IPS-NIHi11 (cell line): ENCODE measurements at regions not wholly inside any gene's neighbourhood (a gene's known extent, or its start where the extent isn't known, plus 50 kb on each side); places are given as distances from the start of the nearest gene placed in this dataset.
A peak's percentile ranks its signal among the peaks of the same experiment; 100 is the strongest.

Source experiments
- DNase-seq: peaks from one replicate; pipeline ENCODE4 v3.0.0; 2012; ENCODE audit warnings: mixed read lengths, low spot score

DNA sequence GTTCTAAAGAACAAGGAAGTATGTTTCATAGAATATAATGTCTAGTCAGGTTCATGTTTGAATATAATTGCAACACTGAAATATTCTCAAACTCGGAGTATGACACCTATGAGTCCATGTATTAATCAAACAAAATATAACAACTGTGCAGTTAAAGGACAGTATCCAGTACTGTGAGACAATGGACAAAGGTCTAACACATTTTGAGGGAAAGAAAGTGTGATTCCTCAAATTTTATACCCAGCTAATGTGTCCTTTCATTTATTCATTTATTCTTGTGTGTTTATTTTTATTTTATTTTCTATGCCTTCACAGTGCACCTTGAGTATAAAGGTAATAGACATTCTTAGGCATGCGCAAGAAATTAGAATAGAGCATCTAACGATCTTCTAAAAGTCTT, 401.0 kb upstream of the ZFHX3 start:
- no peak for DNase-seq

DNA sequence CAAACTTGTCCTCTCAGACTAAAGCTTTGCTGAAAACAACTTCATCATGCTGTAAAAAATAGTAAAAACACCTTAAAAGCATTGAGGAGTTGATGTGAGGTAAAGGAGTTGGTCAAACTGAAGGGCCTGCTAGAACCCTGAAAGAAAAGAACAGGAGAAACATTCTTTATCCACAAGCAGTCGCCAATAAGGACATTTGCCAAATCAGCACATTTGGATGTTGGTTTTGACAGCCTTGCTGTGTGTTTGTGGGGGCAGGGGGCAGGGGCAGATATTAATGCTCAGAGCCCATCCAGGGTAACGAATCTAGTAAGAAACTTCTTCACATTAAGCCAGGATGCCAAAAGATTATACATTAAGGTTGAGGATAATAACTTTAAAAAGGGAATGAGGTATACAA, 399.9 kb upstream of the ZFHX3 start:
- no peak for DNase-seq

DNA sequence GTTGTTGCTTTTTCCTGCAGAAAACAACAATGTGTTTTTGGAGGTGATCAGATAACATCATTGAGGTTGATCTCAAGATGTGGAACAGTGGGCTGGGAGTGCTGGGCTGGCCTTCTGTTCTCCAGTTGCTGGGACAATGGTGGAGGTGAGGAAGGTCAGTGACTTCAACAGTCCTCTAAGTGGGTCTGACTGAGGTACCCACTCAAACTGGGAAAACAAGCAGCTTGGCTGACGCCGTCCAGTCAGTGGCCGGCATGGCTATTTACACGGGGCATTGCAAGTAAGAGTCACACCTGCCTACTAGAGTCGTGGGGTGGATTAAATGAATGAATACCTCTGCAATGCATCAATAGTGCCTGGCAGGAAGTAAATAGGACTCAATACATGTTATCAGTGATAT, 386.7 kb upstream of the ZFHX3 start:
- DNase-seq, result no peak

DNA sequence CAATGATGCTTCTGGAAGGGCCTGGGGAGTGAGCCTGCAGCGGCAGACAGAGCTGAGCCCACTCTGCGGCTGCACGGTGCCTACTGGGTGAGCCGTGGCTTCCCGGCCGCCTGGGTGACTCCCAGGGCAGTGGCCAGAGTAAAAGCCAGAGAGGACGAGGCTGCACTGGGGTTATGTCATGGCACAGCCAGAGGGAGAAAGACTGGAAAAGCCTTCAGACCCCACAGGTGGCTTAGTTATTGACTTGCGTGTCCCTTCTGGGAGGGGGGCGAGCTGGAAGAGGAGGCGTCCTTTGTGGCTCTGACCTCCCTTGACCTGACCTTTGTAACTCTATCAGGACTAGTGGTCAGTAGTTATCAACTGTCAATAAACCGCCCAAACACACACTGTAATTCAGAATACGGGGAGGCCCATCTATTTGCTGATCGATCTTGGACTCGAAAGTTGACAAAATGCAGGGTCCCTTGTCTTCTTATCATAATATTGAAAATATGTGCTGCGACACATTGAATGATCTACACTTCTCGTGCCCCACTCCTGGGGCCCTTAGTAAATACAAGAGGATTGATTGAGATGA, 385.9 kb upstream of the ZFHX3 start:
- no peak for DNase-seq

DNA sequence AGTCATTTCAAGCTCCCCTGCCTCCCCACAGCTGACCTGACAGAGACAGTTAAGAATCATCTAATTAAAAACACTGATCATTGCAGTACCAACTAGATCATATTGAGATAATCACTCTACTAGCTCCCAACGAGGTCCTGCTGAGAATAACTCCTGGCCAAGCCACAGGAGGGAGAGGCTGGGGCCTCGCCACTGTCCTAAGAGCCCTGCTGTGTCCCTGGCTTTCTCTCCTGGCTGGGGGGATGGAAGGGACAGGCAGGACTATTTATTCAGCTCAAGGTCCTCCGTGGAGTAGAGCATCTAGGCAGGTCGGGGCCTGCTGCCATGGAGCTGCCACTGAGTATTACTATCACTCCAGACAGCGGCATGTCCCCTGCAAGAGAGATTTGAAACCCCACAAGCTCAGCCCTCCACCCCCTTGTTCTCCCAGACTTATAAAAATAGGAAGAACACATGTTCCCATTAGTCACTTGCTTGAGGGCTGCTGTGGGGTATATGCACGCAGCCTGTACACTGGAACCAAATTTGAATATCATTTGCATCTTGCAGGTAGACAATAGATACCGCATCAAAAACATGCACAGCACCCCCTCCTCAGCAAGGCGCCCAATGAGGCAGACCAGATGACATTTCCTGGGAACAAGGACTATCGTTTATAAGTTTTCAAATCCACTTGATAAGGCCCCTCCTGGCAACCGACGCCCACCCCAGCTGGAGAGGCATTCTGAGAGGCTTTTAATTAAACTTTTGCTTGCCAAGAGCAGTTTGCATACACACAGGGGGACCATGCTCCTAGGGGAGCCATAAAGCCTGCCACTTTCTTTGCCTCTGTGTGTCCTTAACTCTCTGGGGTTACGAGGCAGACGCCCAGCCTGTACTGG, 385.2 kb upstream of the ZFHX3 start:
- no peak for DNase-seq

DNA sequence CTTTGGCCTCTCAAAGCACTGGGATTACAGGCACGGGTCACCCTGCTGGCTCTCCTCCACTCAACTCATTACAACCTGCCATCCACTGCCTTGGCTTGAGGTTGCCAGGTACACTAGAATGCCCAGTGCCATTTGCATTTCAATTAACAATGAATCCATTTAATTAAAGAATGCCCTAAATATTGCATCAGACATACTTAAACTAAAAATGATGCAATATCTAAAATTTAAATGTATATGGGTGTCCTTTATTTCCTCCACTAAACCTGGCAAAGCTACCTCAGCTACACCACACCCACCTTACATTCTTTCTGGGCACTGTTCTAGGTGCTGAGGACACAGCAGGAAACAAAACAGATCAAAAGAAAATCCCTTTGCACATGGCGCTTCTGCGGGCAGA, 382.2 kb upstream of the ZFHX3 start:
- DNase-seq, result no peak

DNA sequence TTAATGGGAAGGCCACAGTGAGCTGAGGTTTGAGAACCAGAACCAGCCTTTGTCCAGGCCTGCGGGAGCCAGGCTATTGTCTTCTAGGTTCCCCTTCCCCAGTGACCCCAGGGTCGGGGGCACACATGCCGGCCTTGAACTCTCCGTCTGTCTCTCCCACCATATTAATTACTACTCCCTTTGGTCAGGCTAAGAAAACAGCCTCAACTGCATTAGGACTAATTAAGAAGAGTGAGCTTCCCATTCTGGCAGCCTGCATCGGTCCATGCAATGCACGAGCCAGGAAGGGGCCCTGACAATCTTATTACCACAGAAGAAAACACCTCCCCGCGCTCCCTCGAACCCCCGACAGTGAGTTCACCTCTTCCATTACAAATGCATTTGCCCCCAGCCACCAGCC, 380.2 kb upstream of the ZFHX3 start:
- DNase-seq, result no peak

DNA sequence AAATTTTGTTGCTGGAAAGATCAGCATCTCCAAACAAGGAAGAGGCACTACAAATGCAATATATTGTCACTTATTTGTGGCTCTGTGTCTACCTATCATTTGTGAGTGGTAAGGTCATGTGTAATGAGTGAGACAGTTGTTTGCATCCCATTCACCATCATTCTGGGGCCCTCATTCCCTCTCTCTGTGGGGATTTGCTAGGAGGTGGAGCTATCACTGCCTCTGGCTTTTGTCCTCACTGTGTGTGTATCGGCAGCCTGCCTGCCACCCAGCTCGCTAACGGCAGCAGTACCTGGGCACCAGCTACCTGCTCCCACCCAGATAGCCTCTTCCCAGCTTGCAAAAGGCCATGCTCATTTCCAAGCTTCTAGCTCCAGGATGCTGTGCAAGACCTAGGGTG, 379.2 kb upstream of the ZFHX3 start:
- peak; percentile 23 for DNase-seq

DNA sequence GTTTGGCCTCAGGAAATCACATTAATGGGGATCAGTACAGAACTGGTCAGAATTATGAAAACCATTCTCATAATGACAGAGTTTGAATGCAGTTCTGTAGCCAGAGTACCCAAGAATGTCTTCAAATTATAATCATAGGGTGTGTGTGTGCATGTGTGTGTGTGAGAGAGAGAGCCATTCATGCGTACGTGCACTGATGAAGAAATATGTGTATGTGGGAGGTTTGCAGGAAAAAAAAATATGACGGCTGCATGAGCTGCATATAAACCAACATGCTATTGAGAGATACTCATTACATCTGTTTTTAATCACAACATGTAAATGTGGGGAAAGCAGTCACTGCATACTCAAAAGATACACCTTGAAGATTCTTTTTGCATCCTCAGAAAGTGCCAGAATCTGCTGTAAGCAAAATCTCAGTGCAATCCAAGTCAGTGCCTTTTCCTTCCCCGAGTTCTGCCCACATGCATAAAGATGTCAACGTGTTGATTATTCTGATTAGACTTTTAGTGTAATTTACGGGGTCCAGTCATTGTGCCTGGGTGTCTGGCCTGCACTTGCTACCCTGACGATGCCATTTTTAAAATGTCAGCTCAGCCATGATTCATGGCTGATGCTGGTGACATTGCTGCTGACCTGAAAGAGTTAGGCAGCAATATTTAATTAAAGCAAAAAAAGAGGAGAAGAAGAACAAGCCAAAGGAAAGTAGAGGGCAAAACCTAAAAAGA, 378.7 kb upstream of the ZFHX3 start:
- no peak for DNase-seq

DNA sequence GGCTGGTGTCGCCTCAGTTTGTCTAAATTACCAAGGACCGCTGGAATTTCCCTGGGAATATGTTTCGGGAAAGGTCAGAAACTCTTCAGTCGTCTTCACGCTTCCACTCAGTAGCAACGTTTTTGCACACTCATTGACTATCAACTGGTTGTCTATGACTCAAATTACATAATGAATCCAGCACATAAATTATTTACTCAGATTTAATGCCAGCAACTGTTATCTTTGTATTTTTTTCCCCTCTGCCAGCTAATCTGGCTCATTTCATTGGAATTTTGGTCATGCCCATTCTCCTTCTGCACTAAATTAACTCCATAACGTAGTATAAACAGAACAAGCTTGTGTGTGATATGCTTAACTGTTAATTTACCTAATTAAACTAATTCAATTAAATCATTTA, 372.7 kb upstream of the ZFHX3 start:
- no peak for DNase-seq

DNA sequence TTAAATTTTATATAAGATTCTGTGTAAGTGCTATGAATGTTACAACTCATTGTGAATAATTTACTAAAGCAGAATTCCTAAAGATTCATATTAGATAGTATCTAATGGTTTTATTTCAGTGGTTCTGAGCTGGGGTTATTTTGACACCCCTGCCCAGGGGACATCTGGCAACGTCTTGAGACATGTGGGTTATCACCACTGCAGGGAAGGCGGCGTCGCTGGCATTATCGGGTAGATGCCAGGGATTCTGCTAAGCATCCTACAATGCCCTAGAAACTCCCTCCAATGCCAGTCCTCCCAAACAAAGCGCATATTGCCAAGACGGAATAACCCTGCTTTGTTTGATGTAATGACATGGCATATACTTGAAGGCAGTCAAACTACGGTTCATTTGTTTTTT, 372.3 kb upstream of the ZFHX3 start:
- DNase-seq, result no peak

DNA sequence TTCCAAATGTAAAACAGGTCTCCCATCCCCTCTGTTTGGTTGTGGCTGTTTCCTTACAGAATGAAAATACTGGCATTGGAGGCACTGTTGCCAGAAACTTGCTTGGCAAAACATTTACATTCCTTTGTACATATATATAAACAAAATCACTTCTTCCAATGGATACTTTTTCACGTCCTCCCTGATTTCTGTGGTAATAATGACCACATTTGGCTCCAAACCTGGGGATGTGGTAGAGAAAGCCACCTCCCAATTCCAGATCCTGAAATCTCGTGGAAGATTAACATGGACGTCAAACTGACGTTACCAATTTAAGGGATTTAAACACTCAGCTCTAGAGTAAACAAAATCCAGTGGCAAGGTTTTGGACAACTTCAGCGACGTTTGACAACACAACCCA, 370.8 kb upstream of the ZFHX3 start:
- DNase-seq, result no peak

DNA sequence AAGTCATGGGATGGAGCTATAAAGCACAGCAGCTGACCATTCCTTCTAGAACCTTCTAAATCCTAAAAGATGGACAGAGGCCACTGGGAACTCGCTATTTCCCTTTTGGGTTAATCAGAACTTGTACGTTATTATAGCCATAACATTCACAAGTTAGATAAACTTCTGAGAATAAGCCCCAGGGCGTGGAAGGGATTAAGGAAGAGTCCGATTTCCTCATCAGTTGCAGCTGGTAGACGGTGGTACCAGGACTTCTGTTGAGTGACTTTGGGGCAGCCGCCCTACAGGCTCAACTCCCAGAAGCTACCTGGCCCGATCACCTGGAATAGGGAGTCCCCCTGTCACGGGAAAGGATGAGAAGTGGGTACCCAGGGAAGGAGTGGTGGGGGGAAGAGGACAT, 370.1 kb upstream of the ZFHX3 start:
- DNase-seq, result no peak

DNA sequence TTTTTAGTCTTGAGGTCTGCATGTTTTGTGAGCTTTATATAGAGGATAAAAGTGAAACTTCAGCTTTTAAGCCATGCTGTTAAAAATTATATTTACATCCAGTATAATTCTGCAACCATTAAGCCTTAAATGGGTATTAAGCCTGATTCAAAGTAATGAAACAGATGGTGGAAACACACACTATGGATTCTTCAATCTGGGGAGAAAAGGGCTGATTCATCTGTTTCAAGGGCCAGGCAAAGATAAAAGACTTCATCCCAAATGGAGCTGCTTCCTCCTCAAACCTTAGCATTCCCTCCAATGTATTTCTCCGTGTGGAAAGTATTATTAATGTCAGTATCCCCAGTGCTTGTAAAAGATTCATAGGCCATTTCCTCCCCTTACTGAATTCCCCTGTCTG, 367.4 kb upstream of the ZFHX3 start:
- no peak for DNase-seq

DNA sequence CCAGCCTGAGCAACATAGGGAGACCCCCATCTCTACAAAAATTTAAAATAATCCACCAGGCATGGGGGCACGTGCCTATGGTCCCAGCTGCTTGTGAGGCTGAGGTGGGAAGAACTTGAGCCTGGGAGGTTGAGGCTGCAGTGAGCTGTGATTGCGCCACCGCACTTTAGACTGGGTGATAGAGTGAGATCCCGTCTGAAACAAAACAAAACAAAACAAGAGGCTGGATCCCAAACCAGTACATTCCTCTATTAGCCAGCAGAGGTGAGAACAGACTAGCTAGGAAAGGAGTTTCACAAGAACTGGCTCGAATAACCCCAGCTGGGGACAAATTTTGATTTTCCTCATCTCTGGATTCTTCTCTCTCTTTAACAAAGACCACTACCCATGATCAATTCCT, 366.7 kb upstream of the ZFHX3 start:
- DNase-seq, result no peak

DNA sequence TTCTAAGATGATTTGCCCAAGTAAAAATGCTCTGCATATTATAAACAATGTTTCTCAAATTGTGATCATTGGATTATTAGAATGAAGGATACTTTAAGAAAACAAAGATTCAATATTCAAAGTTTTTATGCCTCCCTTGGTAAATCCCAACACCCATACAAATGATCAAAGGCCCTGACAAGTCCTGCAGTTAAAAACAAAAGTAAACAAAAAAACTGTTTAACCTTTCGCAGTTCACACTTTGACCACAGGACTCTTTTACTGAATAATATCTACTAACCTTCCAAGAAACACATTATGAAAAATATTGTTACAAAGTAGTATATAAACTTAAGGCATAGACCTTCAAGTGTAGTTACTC, 365.9 kb upstream of the ZFHX3 start:
- DNase-seq, result no peak

DNA sequence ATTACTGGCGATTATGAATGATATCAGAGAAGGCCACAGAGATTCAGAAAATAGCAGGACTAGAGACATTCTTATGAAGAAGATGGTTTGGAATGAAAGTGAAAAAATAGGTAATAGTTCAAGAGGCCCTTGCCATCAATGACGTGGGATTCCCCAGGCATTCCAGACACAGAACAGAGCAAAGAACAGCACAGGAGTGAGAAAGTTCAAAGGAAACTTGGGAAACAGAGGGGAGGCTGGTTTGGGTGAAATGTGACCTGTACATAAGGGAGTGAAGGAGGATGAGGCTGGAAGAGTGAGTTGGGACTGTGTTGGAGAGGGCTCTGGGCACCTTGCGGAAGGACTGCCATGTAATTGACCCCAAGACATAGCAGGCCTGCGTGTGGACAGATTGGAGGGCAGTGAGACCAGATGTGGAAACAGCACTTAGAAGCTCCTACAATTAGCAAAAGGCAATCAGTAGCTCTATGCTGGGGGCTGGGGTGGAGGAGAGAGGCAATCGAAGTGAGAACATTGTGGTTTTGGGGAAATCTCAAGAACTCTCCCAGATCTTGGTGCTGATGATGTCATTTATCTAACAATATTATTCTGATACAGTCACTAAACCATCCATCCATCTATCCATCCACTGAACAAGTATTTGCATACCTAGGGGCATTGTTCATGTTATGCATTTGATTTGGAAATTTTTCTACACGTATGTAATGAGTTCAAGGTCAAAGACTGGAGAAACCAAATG, 365.3 kb upstream of the ZFHX3 start:
- no peak for DNase-seq

DNA sequence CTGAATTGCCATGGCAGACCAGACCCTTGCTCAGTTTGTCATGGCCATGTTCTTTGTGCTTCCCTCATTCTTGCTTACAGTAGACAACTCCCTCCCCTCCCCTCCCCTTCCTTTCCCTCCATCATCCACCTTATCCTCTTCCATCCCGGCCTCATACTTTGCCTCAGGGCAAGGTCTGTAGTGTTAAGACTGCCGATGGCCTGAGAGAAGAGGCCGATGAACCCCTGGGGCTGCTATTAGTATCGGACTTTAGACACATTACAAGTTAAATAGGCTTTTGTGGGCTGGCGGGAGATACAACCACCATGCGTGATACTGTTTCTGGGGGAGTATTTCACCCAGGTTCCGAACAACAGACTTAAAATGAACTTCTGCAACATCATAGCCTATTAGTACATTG, 364.5 kb upstream of the ZFHX3 start:
- no peak for DNase-seq

DNA sequence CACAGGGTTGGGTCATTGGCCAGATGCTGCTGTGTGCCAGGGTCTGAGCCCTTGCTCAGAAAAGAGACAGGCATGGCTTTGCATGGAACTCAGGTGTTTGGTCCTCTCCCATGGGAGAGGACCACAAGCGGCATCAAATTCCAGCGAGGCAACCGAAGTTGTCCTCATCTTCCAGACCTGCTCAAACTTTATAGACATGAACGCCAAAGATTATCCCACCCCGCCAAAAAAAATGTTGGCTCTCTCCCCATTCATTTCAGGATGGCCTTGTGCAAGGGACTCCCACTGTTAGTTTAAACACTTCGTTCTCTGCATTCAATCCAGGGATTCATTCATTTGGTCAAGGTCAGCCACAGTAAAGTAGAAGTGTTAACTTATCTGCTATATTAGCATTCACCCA, 360.8 kb upstream of the ZFHX3 start:
- DNase-seq, result no peak

DNA sequence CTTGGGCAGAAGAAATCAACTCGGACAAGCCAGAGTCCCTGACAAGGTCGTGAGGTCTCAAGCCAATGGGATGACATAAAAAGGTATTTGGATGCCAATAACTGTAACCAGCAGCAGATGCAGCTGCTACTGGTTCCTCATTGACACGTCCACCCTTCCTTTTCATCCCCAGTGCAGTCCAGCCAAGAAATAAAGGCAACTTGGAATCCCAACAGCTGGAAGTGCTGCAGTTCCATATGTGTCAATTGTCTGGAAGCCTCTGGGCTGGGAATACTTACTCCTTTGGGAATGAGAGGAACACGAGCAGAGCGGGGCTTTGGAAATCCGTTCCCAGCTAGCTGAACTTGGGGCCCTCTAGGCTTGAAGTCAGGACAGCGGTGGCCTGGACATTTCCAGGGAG, 360.4 kb upstream of the ZFHX3 start:
- no peak for DNase-seq

DNA sequence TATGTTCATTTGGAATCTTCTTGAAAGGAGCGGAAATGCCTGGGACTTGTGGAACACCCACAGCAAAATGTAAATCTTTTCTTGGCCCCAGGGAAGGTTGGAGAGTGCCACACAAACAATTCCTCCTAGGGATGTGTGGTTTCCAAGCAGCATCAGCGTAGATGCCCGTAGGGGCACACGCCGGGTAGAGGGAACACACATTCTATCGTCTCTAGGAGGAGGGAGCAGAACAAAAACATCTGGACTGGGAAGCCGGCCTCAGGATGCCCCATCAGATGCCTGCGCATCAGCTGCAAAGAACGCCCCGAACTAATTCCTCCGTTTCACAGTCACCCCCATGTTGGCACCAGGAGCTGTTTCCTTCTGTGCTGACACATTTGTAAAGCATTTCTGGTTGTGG, 357.9 kb upstream of the ZFHX3 start:
- no peak for DNase-seq

DNA sequence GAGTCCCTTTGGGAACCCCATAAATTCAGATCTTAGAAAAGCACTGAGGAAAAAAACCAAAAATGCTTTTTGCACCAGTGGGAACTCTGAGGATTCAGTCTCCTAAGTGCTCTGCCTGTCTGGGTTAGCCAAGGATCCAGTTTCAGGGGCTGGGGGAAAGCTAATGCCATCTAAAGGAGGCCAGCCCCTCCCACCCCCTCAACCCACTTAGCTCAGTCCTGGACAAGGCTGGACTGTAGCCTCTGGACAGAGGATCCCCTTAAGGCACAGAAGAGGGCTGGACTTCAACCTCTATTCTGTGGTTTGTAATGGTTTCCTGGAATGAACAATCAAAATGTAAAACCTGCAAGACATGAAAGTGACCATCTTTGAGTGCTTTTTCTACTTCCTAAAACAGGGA, 356.1 kb upstream of the ZFHX3 start:
- no peak for DNase-seq

DNA sequence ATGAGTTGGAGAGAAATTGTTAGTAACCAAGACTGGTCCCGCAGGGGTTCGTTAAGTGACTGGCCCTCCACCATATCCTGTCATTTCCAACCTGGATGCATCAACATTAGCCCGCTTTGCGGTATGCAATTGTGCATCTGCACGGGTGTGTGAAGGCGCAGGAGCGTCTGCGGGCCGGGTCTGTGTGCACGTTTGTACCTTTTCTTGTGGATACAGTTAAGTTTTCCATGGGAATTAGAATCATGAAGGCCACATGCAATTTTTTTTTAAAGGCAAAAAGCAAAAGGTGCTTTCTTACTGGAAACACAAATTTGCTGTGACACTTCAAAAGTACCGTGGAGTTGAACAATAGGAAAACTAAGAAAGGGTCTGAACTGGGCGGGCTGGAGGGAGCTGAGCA, 355.4 kb upstream of the ZFHX3 start:
- no peak for DNase-seq
